ENCODE measurements at regions not wholly inside any gene's neighbourhood (a gene's known extent, or its start where the extent isn't known, plus 50 kb on each side); places are given as distances from the start of the nearest gene placed in this dataset.

DNA sequence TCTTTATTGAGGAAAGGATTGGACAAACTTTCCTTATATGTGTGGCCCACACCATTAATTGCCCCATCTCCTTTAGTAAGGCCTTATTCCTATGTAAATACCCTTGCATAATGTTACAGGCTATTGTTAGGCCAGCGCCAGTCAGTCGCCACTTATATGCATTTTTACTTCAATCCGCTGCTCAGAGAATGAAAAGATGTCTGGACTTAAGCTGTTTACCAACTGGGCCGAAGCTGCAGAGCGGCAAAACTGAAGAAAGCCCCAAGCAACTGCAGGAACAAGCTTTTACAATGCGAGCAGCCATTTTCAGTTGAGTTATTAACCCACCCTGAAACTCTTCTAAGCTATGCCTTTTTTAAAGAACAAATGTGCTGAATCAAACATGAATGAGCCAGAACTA lies 92.1 kb upstream of the OTX2 start:
- ATAC-seq: no peak

DNA sequence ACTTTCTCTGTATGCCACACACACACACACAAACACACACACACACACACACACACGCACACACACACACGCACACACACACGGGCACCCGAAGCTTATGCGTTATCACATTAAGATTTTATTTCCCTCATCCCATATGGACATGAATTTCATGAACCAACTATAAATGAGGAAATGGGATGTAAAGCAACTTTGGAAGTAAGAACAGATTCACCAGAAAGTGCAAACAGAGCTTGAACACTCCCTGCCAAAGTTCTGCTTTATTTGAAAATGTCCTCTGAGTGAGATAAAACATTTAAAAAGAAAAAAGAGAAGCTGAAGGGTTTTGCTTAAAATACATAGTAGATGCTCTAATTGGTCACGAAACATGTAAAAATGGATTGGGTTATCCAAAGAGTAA lies 90.4 kb upstream of the OTX2 start:
- no peak for ATAC-seq

DNA sequence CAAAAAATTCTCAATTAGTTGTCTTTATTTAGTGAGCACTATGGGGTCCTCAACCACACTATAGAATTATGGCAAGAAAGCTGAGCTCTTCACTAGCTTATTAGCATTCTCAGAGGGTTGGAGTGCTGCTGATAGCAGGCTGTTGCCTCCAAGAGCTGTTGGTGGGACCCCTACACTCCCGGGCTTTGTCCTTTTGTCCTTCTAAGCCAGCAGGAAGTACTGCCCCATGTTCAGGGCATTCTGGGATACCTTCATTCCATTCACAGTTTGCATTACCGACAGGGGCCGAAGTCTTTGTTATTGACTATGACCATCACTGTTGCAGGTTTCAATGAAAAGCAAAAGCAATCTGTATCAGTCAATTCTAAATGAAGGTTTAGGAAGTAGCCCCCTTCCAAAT lies 89.5 kb upstream of the OTX2 start:
- ATAC-seq: no peak

DNA sequence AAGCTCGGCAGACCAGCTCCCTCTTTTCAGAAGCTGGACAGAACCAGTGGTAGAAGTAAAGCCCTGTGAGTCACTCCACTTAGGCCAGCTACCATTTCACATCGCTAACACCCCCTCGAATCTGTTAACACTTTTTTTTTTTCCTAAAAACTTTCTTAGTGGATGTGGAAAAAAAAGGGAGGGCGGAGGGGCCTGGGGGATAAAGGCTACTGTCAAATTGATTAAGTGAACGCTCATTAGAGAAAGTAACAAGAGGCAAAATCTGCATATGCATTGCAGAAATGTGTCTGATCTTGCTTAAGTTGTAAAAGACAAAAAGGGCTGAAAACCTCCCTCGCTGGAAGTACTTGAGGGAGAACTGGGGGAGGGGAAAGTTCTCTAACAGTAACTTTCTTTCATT lies 86.6 kb upstream of the OTX2 start:
- ATAC-seq: no peak

DNA sequence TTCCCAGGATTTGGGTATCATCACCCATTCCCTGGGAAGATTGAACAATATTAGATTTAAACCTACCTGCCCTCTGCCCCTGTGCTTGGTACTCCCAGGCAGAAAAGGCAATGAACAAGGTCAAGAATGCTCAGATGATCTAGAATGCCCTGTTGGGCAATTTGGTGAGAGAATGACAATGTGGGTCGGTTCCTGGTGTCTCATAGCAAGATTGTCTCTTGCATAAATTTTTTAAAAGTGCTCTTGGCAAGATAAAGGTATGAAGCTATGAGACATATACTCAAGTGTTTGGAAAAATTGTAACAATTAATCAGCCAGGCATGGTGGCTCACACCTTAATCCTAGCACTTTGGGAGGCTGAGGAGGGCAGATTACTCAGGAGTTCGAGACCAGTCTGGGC lies 86.0 kb upstream of the OTX2 start:
- no peak for ATAC-seq

DNA sequence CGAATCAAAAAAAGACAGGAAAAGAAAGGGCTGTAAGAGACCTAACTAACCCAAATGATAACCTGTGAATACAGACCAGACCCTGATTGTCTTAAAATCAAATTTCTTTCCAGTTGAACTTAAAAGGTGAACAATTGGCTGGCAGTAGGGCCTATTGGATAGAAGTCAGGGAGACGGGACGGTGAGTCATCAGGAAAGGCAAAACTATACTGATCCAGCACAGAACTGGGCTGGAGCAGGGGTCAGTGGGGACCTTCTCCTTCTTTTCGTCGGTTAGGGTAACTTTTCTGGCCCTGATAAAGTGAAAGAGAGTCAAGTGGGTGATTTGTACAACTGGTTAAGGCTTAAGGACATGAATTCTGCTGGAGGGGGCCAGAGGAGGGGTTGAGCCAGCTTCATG lies 84.9 kb upstream of the OTX2 start:
- no peak for ATAC-seq

DNA sequence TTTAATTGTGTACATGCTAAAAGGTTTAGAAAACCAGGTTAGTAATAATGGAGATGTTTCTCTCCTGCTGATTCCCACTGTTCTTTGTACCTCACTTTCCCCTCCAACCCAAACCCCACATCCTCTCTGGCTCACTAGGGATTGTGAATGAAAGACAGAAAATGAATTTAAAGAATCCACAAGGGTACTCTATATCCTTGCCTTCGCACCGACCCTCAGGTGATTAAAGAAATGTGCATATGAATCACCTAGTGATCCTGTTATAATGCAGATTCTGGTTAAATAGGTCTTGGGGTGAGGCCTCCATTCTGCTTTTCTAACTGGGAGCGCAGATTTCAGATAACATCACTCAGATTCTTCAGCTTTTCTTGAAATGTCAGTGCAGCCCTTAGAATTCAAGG lies 84.3 kb upstream of the OTX2 start:
- no peak for ATAC-seq

DNA sequence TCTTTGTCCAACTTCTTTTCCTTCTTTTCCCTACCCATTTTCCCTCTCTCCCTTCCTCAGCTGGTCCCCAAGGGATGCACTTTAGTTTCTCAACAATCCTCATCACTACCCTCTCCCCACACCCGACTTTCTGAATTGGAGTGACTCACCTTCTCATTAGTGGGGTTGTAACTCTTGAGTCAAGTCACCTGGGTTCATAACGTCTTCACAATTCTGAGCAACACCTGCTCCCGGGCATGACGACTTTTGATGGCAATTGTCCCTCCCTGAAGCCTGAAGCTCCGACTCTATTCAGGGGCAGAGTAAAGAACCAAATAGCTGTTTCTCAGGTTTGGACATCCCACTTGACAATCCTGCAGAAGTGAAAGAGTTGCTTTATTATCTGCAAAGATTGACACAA lies 82.7 kb upstream of the OTX2 start:
- ATAC-seq: no peak

DNA sequence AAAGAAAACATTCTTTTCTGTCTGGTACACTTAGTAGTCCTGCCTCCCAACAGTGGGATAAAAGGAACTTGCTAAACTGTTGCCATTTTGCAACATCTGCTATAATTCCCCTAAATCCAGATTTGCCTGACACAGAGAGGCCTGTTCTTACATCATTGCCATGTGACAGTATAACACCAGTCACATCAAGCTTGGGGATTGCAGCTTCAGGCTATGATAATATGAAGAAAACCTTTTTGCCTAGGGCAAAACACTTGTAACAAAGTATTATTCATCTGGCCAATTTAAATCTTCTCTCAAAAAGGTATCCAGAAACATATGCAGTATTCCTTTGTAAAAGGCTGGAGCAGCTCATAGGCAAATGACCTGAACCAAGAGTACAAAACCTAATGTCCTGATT lies 80.9 kb upstream of the OTX2 start:
- ATAC-seq: no peak

DNA sequence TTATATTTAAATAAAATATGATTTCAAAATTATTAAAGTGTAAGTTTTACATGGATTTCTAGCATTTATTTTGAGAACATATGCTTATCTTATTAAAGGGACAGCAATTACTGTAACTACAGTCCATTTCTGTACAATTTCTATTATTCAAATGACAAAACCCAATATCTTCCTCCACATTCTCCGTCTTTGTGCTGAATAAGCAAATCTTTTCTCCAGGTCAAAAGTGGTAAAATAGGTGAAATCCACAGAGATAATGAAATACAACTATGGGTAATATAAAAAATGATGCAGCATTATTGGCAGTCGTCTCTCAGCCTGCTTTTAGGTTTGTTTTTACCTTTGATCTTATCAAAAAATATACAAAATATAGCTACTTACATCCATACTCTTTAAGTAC lies 79.4 kb upstream of the OTX2 start:
- ATAC-seq: no peak

DNA sequence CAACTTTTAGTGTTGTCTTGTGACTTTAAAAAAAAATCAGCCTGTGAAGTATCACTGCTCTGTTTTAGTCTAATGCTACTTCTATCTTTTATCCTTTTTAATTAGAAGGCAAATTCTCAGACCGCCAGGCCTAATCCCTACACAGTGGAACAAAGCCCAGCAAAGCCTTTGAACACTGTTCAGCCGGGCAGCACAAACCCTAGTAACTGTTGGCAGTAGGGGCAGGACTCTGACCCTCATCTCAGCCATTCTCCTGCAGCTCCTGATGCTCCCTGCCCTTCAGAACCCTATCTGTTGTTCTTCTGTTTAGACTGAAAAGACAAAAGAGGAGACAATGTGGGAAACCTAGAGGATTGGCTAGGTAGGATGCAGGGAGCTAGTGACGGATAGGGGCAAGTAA lies 78.0 kb upstream of the OTX2 start:
- ATAC-seq: no peak

DNA sequence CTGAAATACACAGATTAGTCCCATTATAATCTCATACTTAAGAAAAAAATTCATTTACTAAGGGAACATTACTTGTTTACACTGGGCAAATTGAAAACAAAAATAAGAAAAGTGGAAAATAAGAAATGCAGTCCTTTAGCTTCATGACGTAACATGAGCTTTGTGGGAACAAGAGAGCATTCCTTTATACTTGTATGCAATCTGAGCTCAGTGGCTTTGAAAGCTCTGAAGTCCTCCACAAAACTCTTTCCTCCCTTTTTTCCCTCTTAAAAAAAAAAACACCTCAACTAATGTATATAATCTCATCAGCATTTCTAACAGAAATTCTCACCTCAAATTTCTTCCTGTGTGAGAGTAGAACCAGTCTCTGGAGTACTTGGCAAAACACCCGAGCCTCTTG lies 76.9 kb upstream of the OTX2 start:
- ATAC-seq: no peak

DNA sequence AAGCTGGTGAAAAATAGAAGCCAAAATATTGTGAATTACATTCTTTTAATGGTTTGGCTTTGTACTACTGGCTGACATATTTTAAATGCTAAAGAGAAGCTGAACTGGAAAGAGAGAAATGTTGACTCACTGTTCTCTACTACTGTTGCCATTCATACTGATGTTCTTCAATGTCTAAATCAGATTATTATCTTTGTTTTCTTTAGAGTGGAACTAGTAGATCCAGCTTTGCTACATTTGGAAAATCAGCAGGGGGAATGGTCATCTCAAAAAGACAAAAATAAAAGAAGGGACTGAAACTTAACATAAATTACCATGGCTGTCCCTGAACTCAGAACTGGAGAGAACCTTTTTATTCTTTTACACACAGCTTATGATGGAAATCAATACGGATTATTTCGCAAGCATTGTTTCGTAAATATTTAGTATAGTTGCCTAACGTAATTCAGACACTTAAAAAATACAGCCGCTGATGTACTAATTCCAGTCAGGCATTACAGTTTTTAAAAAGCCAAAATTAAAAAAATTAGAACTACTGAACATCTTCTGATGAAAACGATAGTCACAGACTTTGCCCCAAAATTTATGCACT lies 76.3 kb upstream of the OTX2 start:
- ATAC-seq: no peak

DNA sequence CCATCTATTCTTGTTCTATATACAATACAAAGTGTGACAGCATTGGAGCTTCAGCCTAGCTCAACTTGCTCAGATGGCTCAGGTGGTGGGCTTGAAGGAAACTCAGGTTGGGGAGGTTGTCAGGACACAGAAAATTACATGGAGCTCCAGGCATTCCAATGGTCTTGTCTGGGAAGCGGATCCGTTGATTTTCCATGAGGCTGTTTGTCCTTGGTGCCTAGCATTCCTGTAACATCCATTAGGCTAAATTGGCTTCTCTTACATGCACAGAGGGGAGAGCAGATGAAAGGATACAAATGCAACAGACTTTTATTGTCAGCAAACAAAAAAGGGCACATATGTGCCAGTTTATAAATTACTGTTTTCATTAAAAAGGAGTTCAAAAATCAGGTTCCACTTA lies 75.5 kb upstream of the OTX2 start:
- ATAC-seq: no peak

DNA sequence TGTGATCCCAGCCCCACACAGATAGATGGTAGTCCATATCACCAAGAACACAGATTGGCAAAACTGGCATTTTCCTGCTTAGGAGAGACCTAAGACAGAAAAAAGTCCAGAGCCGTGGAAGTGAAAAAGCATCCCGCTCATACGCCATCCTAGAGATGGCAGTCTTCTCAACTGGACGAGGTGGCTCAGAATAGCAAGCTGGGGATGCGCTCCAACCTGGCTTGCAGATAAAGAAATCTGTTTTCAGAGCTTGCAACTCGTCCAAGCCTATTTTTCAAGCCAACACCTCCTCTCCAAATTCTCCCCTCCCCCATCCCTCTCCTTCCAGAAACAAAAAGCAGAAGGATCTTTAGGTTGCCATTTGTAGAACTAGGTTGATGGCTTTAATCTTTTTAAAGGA lies 74.3 kb upstream of the OTX2 start:
- ATAC-seq: no peak

DNA sequence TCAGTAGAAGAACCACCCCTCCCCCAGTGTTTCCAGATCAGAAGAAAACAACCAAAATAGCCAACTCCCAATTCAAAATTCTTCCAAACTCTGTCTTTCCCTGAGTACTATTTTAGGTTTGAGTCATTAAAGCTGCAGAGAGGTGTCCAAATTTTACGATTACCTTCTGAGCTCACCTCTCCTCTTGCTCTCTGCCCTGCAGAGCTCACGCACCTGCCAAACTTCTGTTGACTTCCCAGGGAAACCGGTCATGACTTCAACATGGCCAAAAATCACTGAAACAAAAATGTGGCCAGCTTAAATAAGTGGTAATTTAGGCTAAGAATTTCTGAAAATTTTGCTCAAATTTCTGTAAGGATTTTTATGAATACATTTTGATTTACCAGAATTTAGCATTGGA lies 70.9 kb upstream of the OTX2 start:
- ATAC-seq: no peak

DNA sequence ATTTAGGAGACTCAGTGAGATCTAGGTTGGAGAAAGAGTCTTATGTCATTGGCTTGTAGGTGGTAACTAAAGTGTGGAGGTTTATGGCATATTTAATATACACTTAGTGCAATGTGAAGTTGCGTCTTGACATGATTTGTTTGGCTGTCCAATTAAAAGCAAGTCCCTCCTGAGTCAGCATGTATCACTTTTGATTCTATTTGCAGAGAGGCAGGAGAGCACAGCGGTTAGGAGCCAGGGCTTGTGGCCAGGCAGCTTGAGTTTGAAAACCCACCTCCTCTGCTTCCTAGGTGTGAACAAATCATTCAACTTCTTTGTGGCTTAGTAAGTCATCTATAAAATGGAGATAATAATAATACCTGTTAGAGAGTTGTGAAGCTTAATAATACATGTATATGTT lies 68.5 kb upstream of the OTX2 start:
- no peak for ATAC-seq

DNA sequence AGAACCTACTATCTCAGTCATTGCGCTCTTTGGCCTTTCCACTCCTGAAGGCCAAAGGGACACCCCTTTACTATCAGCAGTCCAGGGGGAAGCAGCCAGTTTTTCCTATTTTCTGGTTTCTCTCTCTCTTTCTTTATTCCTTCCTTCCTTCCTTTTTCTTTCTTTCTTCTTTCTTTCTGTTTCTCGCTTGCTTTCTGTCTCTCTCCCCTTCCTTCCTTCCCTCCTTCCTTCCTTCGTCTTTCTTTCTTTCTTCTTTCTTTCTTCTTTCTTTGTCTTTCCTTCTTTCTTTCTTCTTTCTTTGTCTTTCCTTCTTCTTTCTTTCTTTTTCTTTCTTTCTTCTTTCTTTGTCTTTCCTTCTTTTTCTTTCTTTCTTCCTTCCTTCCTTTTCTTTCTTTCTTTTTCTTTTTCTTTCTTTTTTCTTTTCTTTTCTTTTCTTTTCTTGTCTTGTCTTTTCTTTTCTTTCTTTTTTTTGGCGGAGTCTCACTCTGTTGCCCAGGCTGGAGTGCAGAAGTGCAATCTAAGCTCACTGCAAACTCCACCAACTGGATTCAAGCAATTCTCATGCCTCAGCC lies 64.9 kb upstream of the OTX2 start:
- no peak for ATAC-seq

DNA sequence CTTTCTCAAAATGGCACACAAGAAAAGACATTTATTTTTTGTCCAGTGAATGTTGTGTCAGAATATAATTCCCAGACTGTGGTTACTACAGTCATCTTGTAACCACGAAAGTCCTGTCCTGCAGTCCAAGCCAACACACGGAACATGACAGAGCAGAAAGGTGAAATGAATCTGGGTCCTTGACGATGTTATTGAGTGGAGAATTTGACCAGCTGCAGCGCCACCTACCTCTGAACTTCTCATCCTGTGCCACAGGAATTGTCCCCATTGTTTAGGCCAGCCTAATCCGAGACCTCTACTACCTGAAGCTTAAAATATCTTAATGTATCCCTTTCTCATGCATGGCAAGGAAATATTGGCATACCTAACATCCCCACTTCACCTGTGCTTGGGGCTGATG lies 64.1 kb upstream of the OTX2 start:
- no peak for ATAC-seq

DNA sequence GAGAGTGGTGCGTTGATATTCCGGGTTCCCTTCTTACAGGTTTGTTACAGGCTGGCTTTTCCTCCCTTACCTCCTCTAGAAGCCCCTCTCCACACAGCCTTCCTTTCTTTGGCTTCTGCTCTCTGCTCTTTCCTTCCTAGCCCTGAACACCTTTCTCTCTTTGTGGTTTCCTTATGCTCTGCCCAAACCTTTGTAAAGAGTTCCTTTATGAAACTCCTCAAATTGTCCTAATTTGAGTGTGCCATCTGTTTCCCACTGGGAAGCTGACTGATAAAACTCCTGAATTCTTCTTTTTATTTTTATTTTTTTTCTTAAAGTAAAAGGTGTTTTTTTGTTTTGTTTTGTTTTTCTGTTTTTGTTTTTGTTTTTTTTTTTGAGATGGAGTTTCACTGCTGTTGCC lies 60.1 kb upstream of the OTX2 start:
- no peak for ATAC-seq

DNA sequence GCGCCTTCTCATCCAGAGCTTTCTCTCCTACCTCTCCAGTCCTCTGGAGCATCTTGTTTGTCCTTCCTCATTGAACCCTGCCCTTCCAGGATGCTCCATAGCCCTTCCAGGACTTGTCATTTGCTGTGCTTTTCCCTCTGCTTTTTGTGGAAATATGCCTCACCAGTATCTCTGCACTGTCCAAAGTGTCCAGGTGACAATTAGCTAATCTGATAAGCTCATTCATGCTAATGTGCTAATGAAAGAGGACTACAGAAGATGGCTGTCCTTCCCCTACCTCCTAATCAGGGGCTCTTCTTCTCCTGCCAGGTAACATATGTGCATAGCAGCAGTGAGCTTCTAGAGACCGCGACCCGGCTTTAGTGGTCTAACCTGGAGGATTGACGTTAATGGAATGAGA lies 58.4 kb upstream of the OTX2 start:
- no peak for ATAC-seq

DNA sequence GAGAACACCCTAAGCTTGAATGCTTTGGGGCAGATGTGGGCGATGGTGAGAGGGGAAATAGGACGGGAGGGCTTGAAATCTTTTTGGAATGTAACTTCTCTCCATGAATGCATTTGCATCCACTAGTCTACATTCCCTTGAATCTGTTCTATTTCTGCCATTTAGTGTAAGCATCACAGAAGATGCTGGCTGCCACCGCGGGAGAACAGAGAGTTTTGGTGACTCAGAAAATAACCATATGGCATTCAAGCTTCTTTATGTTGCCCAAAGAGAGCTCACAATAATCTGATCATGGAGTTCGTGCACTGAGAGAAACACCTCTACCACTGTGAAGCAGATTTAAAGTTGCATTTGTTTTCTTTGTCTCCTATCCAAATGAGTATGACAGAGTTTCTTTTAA lies 52.6 kb upstream of the OTX2 start:
- ATAC-seq: no peak

DNA sequence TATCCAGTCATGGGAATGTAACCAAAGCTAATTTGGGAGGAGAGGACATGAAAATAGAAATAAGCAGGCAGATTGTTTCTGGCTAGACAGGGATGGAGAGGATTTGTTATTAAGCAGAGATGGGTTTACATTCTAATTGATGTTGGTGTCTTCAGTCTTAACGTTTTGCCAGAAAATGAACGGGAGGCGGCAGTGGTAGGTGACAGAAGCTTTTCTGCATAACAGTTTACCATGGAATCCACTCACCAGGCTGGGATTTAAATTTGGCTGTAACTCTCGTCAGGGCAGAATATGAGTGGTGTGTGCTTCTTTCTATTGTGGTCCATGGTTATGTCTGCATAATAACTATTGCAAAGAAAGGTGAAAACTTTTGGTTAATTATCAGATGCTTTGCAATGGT lies 50.2 kb upstream of the OTX2 start:
- ATAC-seq: no peak

All from esophagus mucosa (tissue), 1 donor.